GM21447 (cell line): ENCODE measurements at regions not wholly inside any gene's neighbourhood (a gene's known extent, or its start where the extent isn't known, plus 50 kb on each side); places are given as distances from the start of the nearest gene placed in this dataset.

Experiments used
- ATAC-seq: cut with Tn5 transposase; IDR thresholded peaks from one replicate; pipeline ENCODE4 v1.9.1; 2021; ENCODE audit not compliant: unreplicated experiment

- no peak for ATAC-seq
These were observed 353.2 kb upstream of the SOX5 start for GRCh38 chr12:24302708-24303107.

- ATAC-seq = no peak
These were observed 348.0 kb upstream of the SOX5 start for GRCh38 chr12:24297516-24297915.

- no peak for ATAC-seq
These were observed 344.1 kb upstream of the SOX5 start for GRCh38 chr12:24293549-24293948.

- ATAC-seq = no peak
These were observed 338.5 kb upstream of the SOX5 start for GRCh38 chr12:24287963-24288362.

- ATAC-seq = no peak
These were observed 336.0 kb upstream of the SOX5 start for GRCh38 chr12:24285448-24285847.

- ATAC-seq = no peak
These were observed 331.9 kb upstream of the SOX5 start for GRCh38 chr12:24281341-24281740.

- ATAC-seq = no peak
These were observed 330.8 kb upstream of the SOX5 start for GRCh38 chr12:24280056-24280842.

GRCh38 chr12:24278832-24279231, 329.4 kb upstream of the SOX5 start:
- ATAC-seq = no peak

GRCh38 chr12:24270965-24271364, 321.5 kb upstream of the SOX5 start:
- no peak for ATAC-seq

- no peak for ATAC-seq
These were observed 321.0 kb upstream of the SOX5 start for GRCh38 chr12:24270464-24270863.

- ATAC-seq = no peak
These were observed 319.3 kb upstream of the SOX5 start for GRCh38 chr12:24268663-24269186.

GRCh38 chr12:24266982-24267381, 317.5 kb upstream of the SOX5 start:
- no peak for ATAC-seq

GRCh38 chr12:24256684-24257083, 307.2 kb upstream of the SOX5 start:
- no peak for ATAC-seq

GRCh38 chr12:24255920-24256665, 306.6 kb upstream of the SOX5 start:
- no peak for ATAC-seq

- no peak for ATAC-seq
These were observed 303.1 kb upstream of the SOX5 start for GRCh38 chr12:24252602-24253001.

- ATAC-seq = no peak
These were observed 297.5 kb upstream of the SOX5 start for GRCh38 chr12:24246934-24247333.

- ATAC-seq = no peak
These were observed 296.9 kb upstream of the SOX5 start for GRCh38 chr12:24246376-24246775.

GRCh38 chr12:24244801-24245200, 295.3 kb upstream of the SOX5 start:
- no peak for ATAC-seq

- ATAC-seq = no peak
These were observed 294.8 kb upstream of the SOX5 start for GRCh38 chr12:24244231-24244630.

GRCh38 chr12:24240707-24241106, 291.2 kb upstream of the SOX5 start:
- ATAC-seq = no peak

- ATAC-seq = no peak
These were observed 284.2 kb upstream of the SOX5 start for GRCh38 chr12:24233519-24234246.

GRCh38 chr12:24232531-24232930, 283.1 kb upstream of the SOX5 start:
- no peak for ATAC-seq
